ENCODE measurements at regions not wholly inside any gene's neighbourhood (a gene's known extent, or its start where the extent isn't known, plus 50 kb on each side); places are given as distances from the start of the nearest gene placed in this dataset.

DNA sequence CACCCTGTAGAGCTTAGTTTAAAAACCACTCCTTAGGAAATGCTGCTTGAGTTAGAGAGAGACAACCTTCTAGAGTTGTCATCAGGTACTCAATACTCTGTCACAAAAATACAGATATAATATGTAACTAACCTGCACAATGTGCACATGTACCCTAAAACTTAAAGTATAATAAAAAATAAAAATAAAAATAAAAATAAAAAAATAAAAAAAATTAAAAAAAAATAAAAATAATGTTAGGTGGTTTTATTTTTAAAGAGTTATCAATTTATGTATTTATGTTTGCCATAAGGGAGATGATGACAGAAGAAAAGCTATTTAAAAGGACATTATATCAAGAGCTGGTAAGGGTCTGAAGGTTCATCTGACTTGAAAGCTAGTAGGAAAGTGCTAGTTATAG, 397.9 kb downstream of the TMA16 start:
- Mint-ChIP-seq H3K9me3 (peaks cover 5 to 8% of the 10 kb centered on the region in 2 donors), H3K27ac (no peak overlapping the region), H3K4me1 (peaks cover 7 to 8% of the 10 kb centered on the region in 2 donors), H3K36me3 (peaks cover 6% of the 10 kb centered on the region), H3K4me3 (no peak overlapping the region), H3K27me3 (ENCODE audit: low read depth in 2 of 2) (no peaks in the 10 kb centered on the region)
- DNase-seq: no peak
- Histone ChIP-seq H3K27ac (ENCODE audit: low read length) (no peak overlapping the region), H3K9me3 (ENCODE audit: control insufficient read depth, insufficient read depth, low read length) (no peaks in the 10 kb centered on the region), H3K36me3 (ENCODE audit: control insufficient read depth, insufficient read depth, low read length) (no peaks in the 10 kb centered on the region), H3K4me3 (ENCODE audit: low read length) (no peak overlapping the region), H3K4me1 (ENCODE audit: control insufficient read depth, insufficient read depth, low read length) (peaks cover 8% of the 10 kb centered on the region), H3K27me3 (ENCODE audit: control insufficient read depth, insufficient read depth, low read length) (no peaks in the 10 kb centered on the region)
- no peak for ATAC-seq
- TF ChIP-seq, protein P1, sequence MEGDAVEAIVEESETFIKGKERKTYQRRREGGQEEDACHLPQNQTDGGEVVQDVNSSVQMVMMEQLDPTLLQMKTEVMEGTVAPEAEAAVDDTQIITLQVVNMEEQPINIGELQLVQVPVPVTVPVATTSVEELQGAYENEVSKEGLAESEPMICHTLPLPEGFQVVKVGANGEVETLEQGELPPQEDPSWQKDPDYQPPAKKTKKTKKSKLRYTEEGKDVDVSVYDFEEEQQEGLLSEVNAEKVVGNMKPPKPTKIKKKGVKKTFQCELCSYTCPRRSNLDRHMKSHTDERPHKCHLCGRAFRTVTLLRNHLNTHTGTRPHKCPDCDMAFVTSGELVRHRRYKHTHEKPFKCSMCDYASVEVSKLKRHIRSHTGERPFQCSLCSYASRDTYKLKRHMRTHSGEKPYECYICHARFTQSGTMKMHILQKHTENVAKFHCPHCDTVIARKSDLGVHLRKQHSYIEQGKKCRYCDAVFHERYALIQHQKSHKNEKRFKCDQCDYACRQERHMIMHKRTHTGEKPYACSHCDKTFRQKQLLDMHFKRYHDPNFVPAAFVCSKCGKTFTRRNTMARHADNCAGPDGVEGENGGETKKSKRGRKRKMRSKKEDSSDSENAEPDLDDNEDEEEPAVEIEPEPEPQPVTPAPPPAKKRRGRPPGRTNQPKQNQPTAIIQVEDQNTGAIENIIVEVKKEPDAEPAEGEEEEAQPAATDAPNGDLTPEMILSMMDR (IDR thresholded peaks at IDR 0.05): no peak
- intact Hi-C loops (cut with micrococcal nuclease): no loop called here

DNA sequence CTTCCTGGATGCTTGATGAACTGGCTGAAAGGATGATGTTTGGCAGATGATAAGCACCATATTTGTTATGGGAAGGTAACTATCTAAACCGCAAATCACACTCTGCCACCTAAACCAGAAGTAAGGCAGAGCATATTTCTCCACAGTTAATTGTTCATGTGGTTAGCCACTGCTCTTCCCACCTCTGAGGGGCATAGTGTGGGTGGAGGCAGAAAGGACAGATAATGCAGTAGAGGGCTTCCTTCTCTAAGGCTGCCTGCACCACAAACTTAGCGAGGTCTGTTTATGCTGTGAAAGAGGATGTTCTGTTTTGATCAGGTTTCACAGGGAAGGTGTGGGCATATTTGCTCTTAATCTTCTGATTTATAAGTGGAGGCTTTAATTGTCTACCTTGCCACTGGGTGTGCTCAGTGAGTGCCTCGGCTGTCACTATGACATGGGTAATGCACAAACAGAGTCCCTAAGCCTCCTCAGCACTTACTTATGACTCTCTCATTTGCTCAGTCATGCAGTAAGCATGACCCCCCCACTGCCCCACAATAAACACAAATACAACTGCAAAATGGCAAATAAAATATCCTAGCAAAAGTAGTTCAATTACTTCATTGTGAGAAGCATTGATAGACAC, 401.0 kb downstream of the TMA16 start:
- DNase-seq: peak in 1 of 2 donors; percentile 73
- H3K4me1 Mint-ChIP-seq: peaks cover 7 to 8% of the 10 kb centered on the region in 2 donors
- no peak overlapping the region for H3K4me3 ChIP-seq (ENCODE audit: low read length)
- TF ChIP-seq, protein P1 (IDR thresholded peaks at IDR 0.05): no peak
- intact Hi-C loops (cut with micrococcal nuclease): no loop called here
- peaks cover 7% of the 10 kb centered on the region for H3K36me3 Mint-ChIP-seq
- no peaks in the 10 kb centered on the region for H3K36me3 ChIP-seq (ENCODE audit: control insufficient read depth, insufficient read depth, low read length)
- H3K27me3 ChIP-seq (ENCODE audit: control insufficient read depth, insufficient read depth, low read length): no peaks in the 10 kb centered on the region
- peak overlapping the region; percentile 51 for H3K4me3 Mint-ChIP-seq
- H3K4me1 ChIP-seq (ENCODE audit: control insufficient read depth, insufficient read depth, low read length): peaks cover 8% of the 10 kb centered on the region
- H3K27ac ChIP-seq (ENCODE audit: low read length): no peak overlapping the region
- ATAC-seq: peak; percentile 50 to 80 (median 64)
- H3K27ac Mint-ChIP-seq: peak overlapping the region in 1 of 2 donors; percentile 25
- peaks cover 8 to 10% of the 10 kb centered on the region in 2 donors for H3K9me3 Mint-ChIP-seq
- H3K27me3 Mint-ChIP-seq (ENCODE audit: low read depth in 2 of 2): no peaks in the 10 kb centered on the region
- H3K9me3 ChIP-seq (ENCODE audit: control insufficient read depth, insufficient read depth, low read length): no peaks in the 10 kb centered on the region
- WGBS (ENCODE audit: insufficient coverage): 24% methylated on average over 2 of the region's 3 CpGs

- H3K4me1 ChIP-seq (ENCODE audit: control insufficient read depth, insufficient read depth, low read length): no peaks in the 10 kb centered on the region
- WGBS (ENCODE audit: insufficient coverage): 20% methylated on average over 1 of the region's 1 CpG
- H3K27me3 Mint-ChIP-seq (ENCODE audit: low read depth in 2 of 2): no peaks in the 10 kb centered on the region
- TF ChIP-seq, protein P1 (IDR thresholded peaks at IDR 0.05): no peak
- H3K4me3 ChIP-seq (ENCODE audit: low read length): no peak overlapping the region
- intact Hi-C loops (cut with micrococcal nuclease): no loop called here
- H3K27ac Mint-ChIP-seq: no peak overlapping the region
- H3K27me3 ChIP-seq (ENCODE audit: control insufficient read depth, insufficient read depth, low read length): no peaks in the 10 kb centered on the region
- ATAC-seq (no peak), DNase-seq (no peak)
- H3K36me3 ChIP-seq (ENCODE audit: control insufficient read depth, insufficient read depth, low read length): no peaks in the 10 kb centered on the region
- no peaks in the 10 kb centered on the region for H3K4me1 Mint-ChIP-seq
- no peak overlapping the region for H3K27ac ChIP-seq (ENCODE audit: low read length)
- H3K9me3 Mint-ChIP-seq: peaks cover 6 to 12% of the 10 kb centered on the region in 2 donors
- H3K9me3 ChIP-seq (ENCODE audit: control insufficient read depth, insufficient read depth, low read length): no peaks in the 10 kb centered on the region
- no peak overlapping the region for H3K4me3 Mint-ChIP-seq
- peaks cover 7% of the 10 kb centered on the region for H3K36me3 Mint-ChIP-seq
Observed at GRCh38 chr4:163901319-163901718, 406.8 kb downstream of the TMA16 start.

- no peak overlapping the region for H3K27ac ChIP-seq (ENCODE audit: low read length)
- no peaks in the 10 kb centered on the region for H3K9me3 ChIP-seq (ENCODE audit: control insufficient read depth, insufficient read depth, low read length)
- no peaks in the 10 kb centered on the region for H3K27me3 Mint-ChIP-seq (ENCODE audit: low read depth in 2 of 2)
- intact Hi-C loops (cut with micrococcal nuclease): no loop called here
- WGBS (ENCODE audit: insufficient coverage): no CpG with 5 or more reads among the region's 2 CpGs
- no peaks in the 10 kb centered on the region for H3K4me1 ChIP-seq (ENCODE audit: control insufficient read depth, insufficient read depth, low read length)
- H3K4me3 ChIP-seq (ENCODE audit: low read length): no peak overlapping the region
- no peak overlapping the region for H3K4me3 Mint-ChIP-seq
- no peaks in the 10 kb centered on the region for H3K36me3 ChIP-seq (ENCODE audit: control insufficient read depth, insufficient read depth, low read length)
- H3K4me1 Mint-ChIP-seq: no peaks in the 10 kb centered on the region
- H3K27ac Mint-ChIP-seq: no peak overlapping the region
- H3K36me3 Mint-ChIP-seq: peaks cover 1% of the 10 kb centered on the region
- ATAC-seq (no peak), DNase-seq (no peak)
- peaks cover 0 to 6% of the 10 kb centered on the region in 2 donors for H3K9me3 Mint-ChIP-seq
- no peaks in the 10 kb centered on the region for H3K27me3 ChIP-seq (ENCODE audit: control insufficient read depth, insufficient read depth, low read length)
- TF ChIP-seq, protein P1 (IDR thresholded peaks at IDR 0.05): no peak
Observed at GRCh38 chr4:163902417-163902816, 407.9 kb downstream of the TMA16 start.

Data from natural killer cell (primary cell).